ENCODE measurements at regions not wholly inside any gene's neighbourhood (a gene's known extent, or its start where the extent isn't known, plus 50 kb on each side); places are given as distances from the start of the nearest gene placed in this dataset.

DNA sequence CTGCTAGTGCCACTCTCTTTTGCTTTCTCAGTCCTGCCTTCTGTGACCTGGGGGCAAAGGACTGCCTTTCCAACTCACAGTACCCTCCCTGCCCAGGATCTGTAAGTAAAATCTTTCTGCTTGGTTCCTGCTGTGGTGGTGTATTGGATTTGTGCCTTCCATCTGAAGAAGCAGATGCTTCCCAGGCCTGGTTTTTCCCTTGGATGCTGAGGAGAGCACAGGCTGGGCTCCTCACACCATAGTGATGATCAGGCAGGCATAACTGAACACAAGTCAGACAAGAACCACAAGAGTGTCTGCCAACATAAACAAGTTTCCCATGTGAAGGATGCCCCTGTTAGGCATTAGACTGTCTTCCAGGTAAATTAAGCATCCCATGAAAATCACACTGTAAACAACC, 121.3 kb upstream of the NRXN1 start:
- Histone ChIP-seq H3K36me3 (ENCODE audit: control insufficient read depth in 1 of 2, insufficient read depth in 2 of 2, low read length in 2 of 2) (no peaks in the 10 kb centered on the region), H3K9me3 (ENCODE audit: insufficient read depth, low read depth, low read length) (peaks cover 7% of the 10 kb centered on the region), H3K23ac (ENCODE audit: low read length) (no peak overlapping the region), H3K4me2 (ENCODE audit: low read length) (no peak overlapping the region), H3K18ac (ENCODE audit: low read length) (no peak overlapping the region), H3K9ac (ENCODE audit: low read length) (no peak overlapping the region), H2BK5ac (ENCODE audit: low read depth, low read length, poor library complexity) (no peak overlapping the region), H3K79me1 (ENCODE audit: low read length) (no peaks in the 10 kb centered on the region), H3K4me3 (ENCODE audit: low read depth, low read length) (no peak overlapping the region), H2BK12ac (ENCODE audit: low read length) (no peak overlapping the region), H3K79me2 (ENCODE audit: control insufficient read depth, insufficient read depth, low read length, poor library complexity) (no peaks in the 10 kb centered on the region), H3K27ac (ENCODE audit: low read depth, low read length) (no peak overlapping the region), H4K91ac (ENCODE audit: low read depth, low read length) (no peak overlapping the region), H3K4ac (ENCODE audit: low read depth, low read length) (no peak overlapping the region), H3K27me3 (ENCODE audit: insufficient read depth, low read length) (no peaks in the 10 kb centered on the region), H4K12ac (ENCODE audit: low read depth, low read length) (no peak overlapping the region), H3K4me1 (ENCODE audit: control insufficient read depth in 1 of 2, insufficient read depth in 2 of 2, low read length in 2 of 2) (no peaks in the 10 kb centered on the region), H2BK120ac (ENCODE audit: insufficient read depth, low read length, poor library complexity) (no peak overlapping the region), H2AFZ (ENCODE audit: insufficient read depth, low read length, poor library complexity) (no peak overlapping the region), H4K8ac (ENCODE audit: low read depth, low read length) (no peak overlapping the region), H2AK5ac (ENCODE audit: low read length) (no peak overlapping the region), H3K14ac (ENCODE audit: low read length) (no peak overlapping the region)
- no peak for DNase-seq

DNA sequence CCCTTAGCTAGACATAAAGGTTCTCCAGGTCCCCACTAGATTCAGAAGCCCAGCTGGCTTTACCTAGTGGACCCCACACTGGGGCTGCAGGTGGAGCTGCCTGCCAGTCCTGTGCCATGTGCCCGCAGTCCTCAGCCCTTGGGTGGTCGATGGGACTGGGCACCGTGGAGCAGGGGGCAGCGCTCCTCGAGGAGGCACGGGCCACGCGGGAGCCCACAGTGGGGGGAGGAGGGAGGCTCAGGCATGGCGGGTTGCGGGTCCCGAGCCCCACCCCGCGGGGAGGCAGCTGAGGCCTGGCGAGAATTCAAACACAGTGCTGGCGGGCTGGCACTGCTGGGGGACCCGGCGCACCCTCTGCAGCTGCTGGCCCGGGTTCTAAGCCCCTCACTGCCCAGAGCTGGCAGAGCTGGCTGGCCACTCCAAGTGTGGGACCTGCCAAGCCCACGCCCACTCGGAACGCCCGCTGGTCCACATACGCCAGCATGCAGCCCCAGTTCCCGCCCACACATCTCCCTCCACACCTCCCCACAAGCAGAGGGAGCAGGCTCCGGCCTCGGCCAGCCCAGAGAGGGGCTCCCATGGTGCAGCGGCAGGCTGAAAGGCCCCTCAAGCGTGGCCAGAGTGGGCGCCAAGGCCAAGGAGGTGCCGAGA, 119.7 kb upstream of the NRXN1 start:
- peaks cover 7% of the 10 kb centered on the region for H3K9me3 ChIP-seq (ENCODE audit: insufficient read depth, low read depth, low read length)
- WGBS (ENCODE audit: extremely low coverage, insufficient coverage, insufficient read length) = no CpG with 5 or more reads among the region's 30 CpGs
- no peak overlapping the region for H3K4ac ChIP-seq (ENCODE audit: low read depth, low read length)
- no peak overlapping the region for H2BK120ac ChIP-seq (ENCODE audit: insufficient read depth, low read length, poor library complexity)
- H2BK5ac ChIP-seq (ENCODE audit: low read depth, low read length, poor library complexity) = no peak overlapping the region
- no peaks in the 10 kb centered on the region for H3K36me3 ChIP-seq (ENCODE audit: control insufficient read depth in 1 of 2, insufficient read depth in 2 of 2, low read length in 2 of 2)
- H3K23ac ChIP-seq (ENCODE audit: low read length) = no peak overlapping the region
- H3K4me1 ChIP-seq (ENCODE audit: control insufficient read depth in 1 of 2, insufficient read depth in 2 of 2, low read length in 2 of 2) = no peaks in the 10 kb centered on the region
- no peak overlapping the region for H3K18ac ChIP-seq (ENCODE audit: low read length)
- H3K79me2 ChIP-seq (ENCODE audit: control insufficient read depth, insufficient read depth, low read length, poor library complexity) = no peaks in the 10 kb centered on the region
- H2AK5ac ChIP-seq (ENCODE audit: low read length) = no peak overlapping the region
- H3K14ac ChIP-seq (ENCODE audit: low read length) = no peak overlapping the region
- H4K12ac ChIP-seq (ENCODE audit: low read depth, low read length) = no peak overlapping the region
- H3K27me3 ChIP-seq (ENCODE audit: insufficient read depth, low read length) = no peaks in the 10 kb centered on the region
- H4K8ac ChIP-seq (ENCODE audit: low read depth, low read length) = no peak overlapping the region
- no peak overlapping the region for H2AFZ ChIP-seq (ENCODE audit: insufficient read depth, low read length, poor library complexity)
- DNase-seq = no peak
- H3K27ac ChIP-seq (ENCODE audit: low read depth, low read length) = no peak overlapping the region
- no peak overlapping the region for H3K9ac ChIP-seq (ENCODE audit: low read length)
- H4K91ac ChIP-seq (ENCODE audit: low read depth, low read length) = no peak overlapping the region
- H3K4me2 ChIP-seq (ENCODE audit: low read length) = no peak overlapping the region
- no peak overlapping the region for H2BK12ac ChIP-seq (ENCODE audit: low read length)
- H3K4me3 ChIP-seq (ENCODE audit: low read depth, low read length) = no peak overlapping the region
- no peaks in the 10 kb centered on the region for H3K79me1 ChIP-seq (ENCODE audit: low read length)

DNA sequence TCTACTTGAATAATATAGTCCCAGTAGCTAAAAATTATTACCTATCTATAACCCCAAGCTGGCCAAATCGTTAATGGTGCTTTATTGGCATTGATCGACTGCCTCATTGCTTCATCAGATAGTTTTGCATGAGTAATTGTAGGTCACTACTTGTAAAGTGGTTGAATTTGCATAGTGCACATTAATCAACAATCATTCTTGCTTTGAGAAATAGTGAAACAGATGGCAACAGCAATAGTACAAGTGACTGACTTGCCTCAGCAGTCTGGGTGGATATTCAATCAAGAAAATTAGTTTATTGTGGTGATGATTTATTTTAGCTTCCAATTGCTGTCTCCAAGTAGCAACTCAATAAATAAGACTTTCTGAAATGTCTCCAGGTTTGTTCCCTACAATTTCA, 117.8 kb upstream of the NRXN1 start:
- H3K14ac ChIP-seq (ENCODE audit: low read length) = no peak overlapping the region
- H3K79me2 ChIP-seq (ENCODE audit: control insufficient read depth, insufficient read depth, low read length, poor library complexity) = no peaks in the 10 kb centered on the region
- no peak overlapping the region for H3K23ac ChIP-seq (ENCODE audit: low read length)
- no peak overlapping the region for H3K9ac ChIP-seq (ENCODE audit: low read length)
- no peak overlapping the region for H2BK5ac ChIP-seq (ENCODE audit: low read depth, low read length, poor library complexity)
- no peak overlapping the region for H2BK120ac ChIP-seq (ENCODE audit: insufficient read depth, low read length, poor library complexity)
- no peaks in the 10 kb centered on the region for H3K36me3 ChIP-seq (ENCODE audit: control insufficient read depth in 1 of 2, insufficient read depth in 2 of 2, low read length in 2 of 2)
- H3K4me2 ChIP-seq (ENCODE audit: low read length) = no peak overlapping the region
- no peaks in the 10 kb centered on the region for H3K27me3 ChIP-seq (ENCODE audit: insufficient read depth, low read length)
- no peak overlapping the region for H4K12ac ChIP-seq (ENCODE audit: low read depth, low read length)
- no peak overlapping the region for H3K27ac ChIP-seq (ENCODE audit: low read depth, low read length)
- no peak overlapping the region for H3K4ac ChIP-seq (ENCODE audit: low read depth, low read length)
- H3K4me3 ChIP-seq (ENCODE audit: low read depth, low read length) = no peak overlapping the region
- no peaks in the 10 kb centered on the region for H3K4me1 ChIP-seq (ENCODE audit: control insufficient read depth in 1 of 2, insufficient read depth in 2 of 2, low read length in 2 of 2)
- H3K9me3 ChIP-seq (ENCODE audit: insufficient read depth, low read depth, low read length) = peaks cover 7% of the 10 kb centered on the region
- no peak overlapping the region for H2BK12ac ChIP-seq (ENCODE audit: low read length)
- no peak overlapping the region for H2AFZ ChIP-seq (ENCODE audit: insufficient read depth, low read length, poor library complexity)
- no CpG with 5 or more reads among the region's 2 CpGs for WGBS (ENCODE audit: extremely low coverage, insufficient coverage, insufficient read length)
- H2AK5ac ChIP-seq (ENCODE audit: low read length) = no peak overlapping the region
- no peak overlapping the region for H4K8ac ChIP-seq (ENCODE audit: low read depth, low read length)
- no peak for DNase-seq
- no peak overlapping the region for H3K18ac ChIP-seq (ENCODE audit: low read length)
- no peak overlapping the region for H4K91ac ChIP-seq (ENCODE audit: low read depth, low read length)
- H3K79me1 ChIP-seq (ENCODE audit: low read length) = no peaks in the 10 kb centered on the region

DNA sequence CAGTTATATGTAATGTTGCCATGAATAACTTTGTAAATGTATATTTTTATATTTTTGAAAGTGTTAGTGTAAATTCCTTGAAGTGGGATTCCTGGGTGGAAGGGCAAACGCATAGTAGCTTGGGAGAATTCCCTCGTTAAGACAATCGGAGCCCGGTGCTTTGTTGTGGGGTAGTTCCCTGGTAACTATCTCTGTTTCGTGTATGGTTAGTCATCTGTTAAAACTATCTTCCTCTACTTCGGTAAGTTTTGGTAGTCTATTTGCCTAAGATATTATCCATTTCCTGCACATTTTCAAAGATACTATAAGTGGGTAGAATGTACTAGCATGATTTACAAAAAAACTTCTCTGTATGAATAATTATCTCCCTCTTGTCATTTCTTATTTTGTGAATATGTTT, 113.8 kb upstream of the NRXN1 start:
- Histone ChIP-seq H3K27ac (ENCODE audit: low read depth, low read length) (no peak overlapping the region), H3K18ac (ENCODE audit: low read length) (no peak overlapping the region), H3K36me3 (ENCODE audit: control insufficient read depth in 1 of 2, insufficient read depth in 2 of 2, low read length in 2 of 2) (no peaks in the 10 kb centered on the region), H3K4me3 (ENCODE audit: low read depth, low read length) (no peak overlapping the region), H3K4ac (ENCODE audit: low read depth, low read length) (no peak overlapping the region), H2BK120ac (ENCODE audit: insufficient read depth, low read length, poor library complexity) (no peak overlapping the region), H3K27me3 (ENCODE audit: insufficient read depth, low read length) (no peaks in the 10 kb centered on the region), H3K79me2 (ENCODE audit: control insufficient read depth, insufficient read depth, low read length, poor library complexity) (no peaks in the 10 kb centered on the region), H4K12ac (ENCODE audit: low read depth, low read length) (no peak overlapping the region), H2BK12ac (ENCODE audit: low read length) (no peak overlapping the region), H3K4me2 (ENCODE audit: low read length) (no peak overlapping the region), H3K23ac (ENCODE audit: low read length) (no peak overlapping the region), H3K9me3 (ENCODE audit: insufficient read depth, low read depth, low read length) (no peaks in the 10 kb centered on the region), H3K79me1 (ENCODE audit: low read length) (no peaks in the 10 kb centered on the region), H3K9ac (ENCODE audit: low read length) (no peak overlapping the region), H3K14ac (ENCODE audit: low read length) (no peak overlapping the region), H4K8ac (ENCODE audit: low read depth, low read length) (no peak overlapping the region), H2AFZ (ENCODE audit: insufficient read depth, low read length, poor library complexity) (no peak overlapping the region), H2AK5ac (ENCODE audit: low read length) (no peak overlapping the region), H4K91ac (ENCODE audit: low read depth, low read length) (no peak overlapping the region), H2BK5ac (ENCODE audit: low read depth, low read length, poor library complexity) (no peak overlapping the region), H3K4me1 (ENCODE audit: control insufficient read depth in 1 of 2, insufficient read depth in 2 of 2, low read length in 2 of 2) (no peaks in the 10 kb centered on the region)
- DNase-seq = peak; percentile 37 to 51
- no CpG with 5 or more reads among the region's 6 CpGs for WGBS (ENCODE audit: extremely low coverage, insufficient coverage, insufficient read length)

Measured in trophoblast cell (in vitro differentiated cells and primary cell).